HG03060 (cell line): ENCODE measurements at regions not wholly inside any gene's neighbourhood (a gene's known extent, or its start where the extent isn't known, plus 50 kb on each side); places are given as distances from the start of the nearest gene placed in this dataset.
"Not testable (repeated sequence)": the region's sequence is repeated elsewhere in the genome, so short reads cannot be mapped to it uniquely, and the experiment has no call there.

Source experiments
- ATAC-seq: cut with Tn5 transposase; IDR thresholded peaks from one replicate; pipeline ENCODE4 v1.9.1; 2021; ENCODE audit warnings: low read depth, moderate number of reproducible peaks; ENCODE audit not compliant: unreplicated experiment

DNA sequence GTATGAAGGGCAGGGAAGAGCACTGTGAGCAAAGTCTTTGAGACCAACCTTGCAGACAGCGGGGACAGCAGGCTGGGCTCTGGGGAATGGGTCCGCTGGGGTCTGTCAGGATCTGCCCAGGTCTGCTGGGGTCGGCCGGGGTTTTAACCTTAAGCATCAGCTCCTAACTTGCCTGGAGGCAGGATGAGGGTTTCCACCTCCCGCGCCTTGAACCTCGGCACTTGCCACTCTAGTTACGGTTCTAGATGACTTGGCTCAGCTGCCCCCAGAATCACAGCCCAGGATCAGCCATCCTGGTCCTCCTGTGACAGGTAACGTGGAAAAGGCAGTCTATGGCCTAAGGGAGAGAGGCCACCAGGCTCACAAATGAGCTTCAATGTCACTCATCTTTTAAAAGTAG lies 50.4 kb upstream of the CACUL1 start:
- ATAC-seq = no peak

DNA sequence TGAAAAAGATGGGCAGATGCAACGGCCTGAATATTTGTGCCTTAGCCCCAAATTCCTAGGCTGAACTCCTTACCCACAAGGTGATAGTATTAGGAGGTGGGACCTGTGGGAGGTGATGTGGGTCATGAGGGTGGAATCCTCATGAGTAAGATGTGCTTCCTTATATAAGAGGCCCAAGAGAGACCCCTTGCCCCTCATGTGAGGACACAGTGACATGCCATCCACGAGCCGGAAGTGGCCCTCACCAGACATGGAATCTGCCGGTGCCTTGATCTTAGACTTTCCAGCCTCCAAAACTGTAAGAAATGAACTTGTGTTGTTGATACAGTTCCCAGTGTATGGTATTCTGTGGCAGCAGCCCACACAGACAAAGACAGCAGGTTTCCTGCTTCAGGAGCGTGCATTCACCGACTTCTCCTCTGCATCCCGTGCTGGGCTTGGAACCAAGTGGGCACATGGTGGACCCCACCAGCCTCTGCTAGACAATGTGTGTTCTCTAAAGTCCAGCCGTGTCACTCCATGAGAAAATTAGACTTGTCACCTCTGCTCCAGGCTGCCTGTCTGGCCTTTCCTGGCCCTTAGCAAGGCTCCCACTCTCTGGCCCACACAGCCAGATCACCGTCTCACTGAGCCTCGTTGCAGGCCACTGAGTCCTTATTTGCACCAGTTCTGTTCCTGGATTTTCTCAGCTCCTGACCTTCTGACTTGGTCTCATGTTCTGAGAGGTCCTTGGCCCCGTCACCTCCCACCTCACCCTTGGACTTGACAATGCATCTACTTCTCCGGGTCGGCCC lies 52.9 kb upstream of the CACUL1 start:
- no peak for ATAC-seq

DNA sequence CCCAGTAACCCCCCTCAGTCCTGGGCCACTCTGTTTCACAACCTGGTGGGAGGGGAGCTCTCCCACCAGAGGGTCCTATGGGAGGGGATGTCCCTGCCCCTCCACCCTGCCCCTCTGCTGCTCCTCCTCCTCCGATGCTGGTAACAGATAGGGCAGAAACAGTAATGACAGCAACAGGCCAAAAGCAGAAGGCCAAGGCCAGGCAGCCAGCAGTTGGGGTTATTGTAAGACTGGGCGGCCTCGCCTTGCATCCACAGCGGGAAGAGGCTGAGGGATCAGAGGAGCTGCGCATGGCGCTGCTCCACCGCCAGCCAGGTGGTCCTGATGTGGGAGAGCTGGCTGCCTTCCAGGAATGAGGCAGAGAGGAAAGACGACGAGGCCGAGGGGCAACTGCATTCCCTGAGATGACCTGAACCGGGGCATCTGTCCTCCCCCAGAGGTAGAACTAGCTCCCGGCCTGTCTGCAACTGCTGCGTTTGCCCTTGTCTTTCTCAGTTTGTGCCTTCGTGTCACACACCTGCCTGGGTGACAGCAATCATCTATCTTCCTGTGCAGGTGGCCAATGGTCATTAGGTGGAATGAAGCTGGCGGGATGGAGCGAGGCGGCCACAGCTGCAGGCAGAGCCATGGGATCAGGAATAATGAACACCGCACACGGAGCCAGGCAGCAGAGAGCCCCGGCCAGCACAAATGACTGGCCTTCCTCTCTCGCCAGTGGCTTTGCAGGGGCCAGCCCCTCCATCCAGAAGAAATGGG lies 54.0 kb upstream of the CACUL1 start:
- ATAC-seq = no peak

DNA sequence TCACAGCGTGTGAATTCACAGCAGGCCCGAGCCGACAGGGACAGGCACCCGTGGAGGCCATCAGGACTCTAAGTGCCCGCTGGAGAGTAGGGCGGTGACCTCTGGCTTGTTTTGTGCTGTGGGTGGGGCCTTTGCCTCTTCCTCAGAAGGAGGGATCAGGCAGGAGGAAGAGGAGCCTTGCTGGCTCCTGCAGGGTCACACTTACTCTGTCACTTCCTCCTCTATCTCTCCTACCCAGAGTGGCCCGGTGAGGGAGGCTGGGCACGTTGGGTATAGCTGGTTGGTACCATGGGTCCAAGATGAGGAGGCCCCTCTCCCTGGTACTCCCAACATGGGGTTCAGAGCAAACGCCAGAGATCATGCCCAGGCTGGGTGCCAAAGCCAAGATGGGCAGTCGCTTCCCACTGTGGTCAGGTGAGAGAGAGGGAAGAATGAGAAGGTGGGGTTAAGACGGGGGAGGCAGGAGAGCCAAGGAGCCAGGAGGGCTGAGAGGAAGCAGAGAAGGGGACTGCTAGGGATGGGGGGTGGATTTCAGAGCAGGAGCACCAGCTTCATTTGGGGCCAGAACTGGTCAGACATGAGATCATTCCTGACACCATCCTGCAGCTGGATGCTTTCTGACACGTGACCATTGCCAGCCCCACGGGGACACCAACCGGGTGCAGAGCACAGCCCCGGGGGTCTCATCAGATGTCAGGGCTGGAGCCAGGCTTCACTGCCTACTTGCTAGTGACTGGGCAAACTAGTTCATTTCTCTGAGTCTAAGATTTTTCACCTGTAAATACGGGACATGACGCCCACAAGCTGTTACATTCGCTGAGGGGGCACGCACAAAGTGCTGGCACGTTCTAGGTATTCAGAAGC lies 54.8 kb upstream of the CACUL1 start:
- no peak for ATAC-seq

DNA sequence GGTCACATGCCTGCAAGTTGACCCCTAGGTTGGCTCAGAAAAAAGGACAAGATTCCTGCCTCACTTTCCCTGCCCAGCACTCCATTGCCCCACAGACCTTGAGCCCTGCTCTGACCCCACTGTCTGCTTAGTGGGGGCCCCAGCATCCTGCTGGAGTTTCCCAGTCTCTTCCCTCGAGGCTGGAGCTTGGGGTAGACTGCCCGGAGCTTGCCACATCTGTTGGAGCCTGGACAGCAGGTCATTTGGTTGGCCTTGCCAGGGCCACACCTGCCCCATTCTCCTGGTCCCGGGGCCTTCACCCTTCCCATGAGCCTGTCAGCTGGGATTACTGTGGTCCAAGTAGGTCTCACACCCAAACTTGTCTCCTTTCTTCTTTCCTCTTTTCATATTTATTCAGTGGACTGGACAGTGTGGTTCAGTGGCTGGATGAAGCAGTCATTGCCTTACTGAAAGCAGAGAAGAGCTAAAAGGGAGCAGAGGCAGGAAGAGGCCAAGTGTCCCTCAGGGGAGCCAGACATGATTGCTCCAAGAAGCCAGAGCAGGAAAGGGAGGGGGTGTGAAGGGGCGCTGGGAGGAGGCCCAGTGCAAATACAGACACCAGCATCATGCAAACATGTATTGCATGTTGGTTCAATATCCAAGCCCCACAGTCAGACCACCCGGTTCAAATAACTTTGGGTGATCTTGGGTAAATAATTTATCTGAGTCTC lies 56.2 kb upstream of the CACUL1 start:
- no peak for ATAC-seq

DNA sequence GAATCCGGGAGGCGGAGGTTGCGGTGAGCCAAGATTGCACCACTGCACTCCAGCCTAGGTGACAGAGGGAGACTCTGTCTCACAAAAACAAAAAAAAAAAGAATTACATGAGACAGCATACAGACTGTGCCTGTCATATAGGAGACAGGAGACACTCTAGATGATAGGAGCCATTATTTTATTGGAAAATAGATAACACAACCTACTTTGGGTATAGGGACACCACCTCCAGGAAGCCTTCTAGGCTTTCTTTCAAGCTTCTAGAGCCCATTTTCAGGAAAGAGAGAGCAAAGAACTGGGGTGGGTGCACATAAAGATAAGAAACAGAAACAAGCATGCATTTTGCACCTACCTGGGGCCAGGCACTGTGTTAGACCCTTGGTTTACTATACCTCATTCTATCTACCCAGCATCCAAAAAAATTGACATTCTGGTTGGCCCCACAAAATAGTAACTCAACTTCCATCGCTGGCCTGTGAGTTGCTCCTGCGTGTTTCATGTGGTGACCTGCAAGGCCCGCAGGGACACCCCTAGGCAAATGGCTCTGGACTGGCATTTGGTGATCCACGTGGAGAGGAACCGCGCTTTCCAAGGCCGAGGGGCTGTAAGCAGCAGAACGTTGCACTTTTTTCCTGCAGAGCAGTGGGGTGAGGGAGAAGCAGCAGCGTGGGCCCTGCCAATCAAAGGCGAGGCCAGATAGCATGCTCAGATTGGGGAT lies 57.1 kb upstream of the CACUL1 start:
- no peak for ATAC-seq

DNA sequence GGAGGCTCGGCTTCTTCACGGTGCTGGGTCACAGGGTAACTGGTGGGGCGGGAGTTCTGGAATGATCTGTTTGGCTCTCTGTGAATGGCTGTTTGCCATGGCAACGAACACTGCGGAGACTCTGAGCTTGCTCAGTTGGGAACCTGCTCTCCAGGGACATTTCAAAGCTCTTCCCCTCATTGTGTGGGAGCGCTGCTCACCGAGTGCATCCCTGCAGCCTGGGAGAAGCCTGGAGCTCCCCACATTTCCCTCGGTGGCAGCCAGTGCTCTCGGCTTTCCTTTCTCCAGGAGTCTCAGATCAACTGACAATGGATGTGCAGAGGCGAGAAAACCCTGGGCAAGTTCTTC lies 57.6 kb upstream of the CACUL1 start:
- no peak for ATAC-seq

DNA sequence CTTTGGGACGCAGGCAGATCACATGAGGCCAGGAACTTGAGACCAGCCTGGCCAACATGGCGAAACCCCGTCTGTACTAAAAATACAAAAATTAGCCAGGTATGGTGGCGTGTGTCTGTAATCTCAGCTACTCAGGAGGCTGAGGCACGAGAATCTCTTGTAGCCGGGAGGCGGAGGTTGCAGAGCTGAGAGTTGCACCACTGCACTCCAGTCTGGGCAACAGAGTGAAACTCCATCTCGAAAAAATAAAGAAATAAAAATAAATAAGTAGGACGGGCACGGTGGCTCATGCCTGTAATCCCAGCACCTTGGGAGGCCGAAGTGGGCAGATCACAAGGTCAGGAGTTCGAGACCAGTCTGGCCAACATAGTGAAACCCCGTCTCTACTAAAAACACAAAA lies 58.2 kb upstream of the CACUL1 start:
- ATAC-seq = not testable (repeated sequence)

DNA sequence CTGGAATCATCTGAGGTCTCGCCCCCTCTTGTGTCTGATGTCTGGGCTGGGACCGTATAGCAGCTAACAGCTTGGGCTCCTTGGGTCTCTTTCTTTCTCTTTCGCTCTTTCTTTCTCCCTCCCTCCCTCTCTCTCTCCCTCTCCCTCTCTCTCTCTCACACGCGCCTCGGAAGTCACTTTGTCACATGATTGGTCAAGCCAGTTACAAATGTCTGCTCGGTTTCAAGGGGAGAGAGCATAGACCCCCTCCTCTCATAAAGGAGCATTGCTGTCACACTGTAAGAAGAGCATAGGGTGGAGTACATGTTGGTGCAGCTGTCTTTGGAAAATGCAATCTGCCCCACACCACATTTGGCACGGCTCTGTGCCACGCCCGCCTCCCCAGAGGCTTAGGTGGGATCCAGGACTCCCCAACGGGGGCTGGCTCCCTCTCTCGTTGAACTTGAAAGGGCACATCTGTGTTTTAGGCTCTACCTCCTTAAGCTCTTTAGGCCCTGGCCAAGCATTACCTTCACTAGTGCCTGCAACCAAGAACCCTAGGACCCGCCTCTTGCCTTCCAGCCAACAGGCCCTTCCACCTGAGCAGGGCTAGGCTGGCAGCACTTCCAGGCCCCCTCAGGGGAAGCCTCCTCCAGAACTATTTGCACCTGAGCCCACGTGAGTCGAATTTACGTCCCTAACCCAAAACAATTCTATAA lies 61.9 kb upstream of the CACUL1 start:
- ATAC-seq = no peak

DNA sequence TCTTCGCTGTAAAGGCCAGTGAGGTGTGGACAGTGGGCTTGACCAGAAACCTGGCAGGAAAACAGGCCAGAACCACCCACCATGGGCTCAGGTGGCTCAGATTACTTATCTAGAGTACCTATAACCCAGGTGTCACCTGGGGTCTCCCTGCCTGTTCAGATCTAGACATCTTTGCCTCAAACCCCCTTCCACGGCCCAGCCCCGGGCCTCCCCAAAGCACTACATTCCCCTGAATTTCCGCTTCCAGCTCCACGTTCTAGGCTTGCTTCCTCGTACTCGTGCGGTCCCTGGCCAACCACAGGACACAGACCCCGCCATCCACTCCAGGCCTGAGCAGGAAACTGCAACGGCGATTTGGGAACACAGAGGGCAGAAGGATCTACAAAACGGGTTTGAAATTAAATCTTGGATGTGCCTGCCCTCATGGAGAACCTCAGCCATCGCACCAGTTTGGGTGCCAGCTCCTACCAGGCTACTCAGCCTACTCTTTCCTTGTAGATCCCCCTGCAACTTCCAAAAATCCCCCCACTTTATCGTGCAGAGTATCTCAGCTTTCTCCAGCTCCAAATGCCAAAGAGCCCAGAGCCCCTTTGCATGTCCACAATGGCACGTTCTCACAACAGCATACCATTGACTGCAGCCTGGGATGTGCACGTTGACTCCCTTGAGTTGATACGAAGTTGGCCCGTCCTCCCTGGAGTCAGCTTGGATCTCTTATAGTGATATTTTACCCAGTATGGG lies 62.7 kb upstream of the CACUL1 start:
- ATAC-seq = no peak

DNA sequence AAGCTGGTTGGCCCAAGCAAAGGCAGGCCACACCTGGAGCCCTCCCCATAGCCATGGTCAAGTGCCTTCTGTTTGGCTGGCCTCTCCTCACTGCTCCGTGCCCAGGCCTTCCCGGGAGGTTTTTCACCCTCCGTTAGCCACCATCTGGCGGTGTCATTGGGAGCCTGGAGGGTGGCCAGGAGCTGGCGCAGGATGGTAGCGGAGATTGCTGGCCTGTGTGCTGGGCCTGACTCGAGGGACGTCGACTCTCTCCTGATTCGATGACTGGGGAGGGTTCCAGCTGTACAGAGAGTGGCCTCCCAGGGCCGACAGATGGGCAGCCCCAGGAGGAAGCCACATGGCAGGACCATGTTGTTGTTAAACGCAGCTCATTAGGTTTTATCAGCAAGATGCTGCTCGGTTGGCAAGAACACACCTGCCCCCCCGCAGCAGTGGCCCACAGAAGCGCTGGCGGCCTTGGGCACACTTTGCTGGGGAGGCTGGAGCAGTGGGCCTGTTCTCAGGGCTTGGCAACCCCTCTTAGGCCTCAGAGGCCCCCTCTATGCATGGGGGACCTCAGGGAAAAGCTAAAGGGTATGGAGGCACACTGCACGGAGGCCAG lies 64.0 kb upstream of the CACUL1 start:
- ATAC-seq = no peak

DNA sequence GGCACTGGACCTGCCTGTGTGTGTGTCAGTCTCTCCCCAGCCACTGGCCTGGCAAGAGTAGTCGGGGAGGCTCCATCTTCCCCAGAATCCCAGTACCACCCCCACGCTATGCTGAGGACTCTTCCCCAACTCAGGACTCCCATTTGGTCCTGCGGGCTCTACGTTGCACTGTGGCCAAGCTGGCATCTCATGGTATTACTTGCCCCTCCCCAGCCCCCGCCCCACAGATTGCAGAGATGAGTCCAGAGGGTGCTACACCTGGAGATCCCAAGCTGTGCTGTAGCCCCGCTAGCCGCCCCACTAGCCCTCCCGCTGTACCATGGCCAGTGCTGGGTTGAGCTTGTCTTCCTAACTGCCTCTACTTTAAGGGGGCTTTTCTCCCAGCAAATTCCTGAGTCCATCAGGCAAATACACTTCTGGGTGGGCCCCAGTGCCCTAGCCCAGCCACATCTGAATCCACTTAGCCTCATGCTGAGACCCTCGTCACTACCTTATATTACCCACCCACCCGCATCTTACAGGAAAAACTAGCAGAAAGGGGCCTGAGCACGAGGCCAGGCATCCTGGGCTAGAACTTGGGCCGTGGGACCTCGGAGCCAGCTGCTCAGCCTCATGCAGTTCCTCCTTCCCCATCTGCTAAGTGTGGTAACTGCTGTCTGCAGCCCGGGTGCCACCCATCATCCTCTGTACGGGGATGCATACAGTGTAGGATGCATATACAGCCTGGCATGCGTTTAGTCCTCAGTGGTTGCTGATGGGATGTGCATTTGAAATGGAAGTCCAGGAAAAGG lies 65.8 kb upstream of the CACUL1 start:
- ATAC-seq = no peak

DNA sequence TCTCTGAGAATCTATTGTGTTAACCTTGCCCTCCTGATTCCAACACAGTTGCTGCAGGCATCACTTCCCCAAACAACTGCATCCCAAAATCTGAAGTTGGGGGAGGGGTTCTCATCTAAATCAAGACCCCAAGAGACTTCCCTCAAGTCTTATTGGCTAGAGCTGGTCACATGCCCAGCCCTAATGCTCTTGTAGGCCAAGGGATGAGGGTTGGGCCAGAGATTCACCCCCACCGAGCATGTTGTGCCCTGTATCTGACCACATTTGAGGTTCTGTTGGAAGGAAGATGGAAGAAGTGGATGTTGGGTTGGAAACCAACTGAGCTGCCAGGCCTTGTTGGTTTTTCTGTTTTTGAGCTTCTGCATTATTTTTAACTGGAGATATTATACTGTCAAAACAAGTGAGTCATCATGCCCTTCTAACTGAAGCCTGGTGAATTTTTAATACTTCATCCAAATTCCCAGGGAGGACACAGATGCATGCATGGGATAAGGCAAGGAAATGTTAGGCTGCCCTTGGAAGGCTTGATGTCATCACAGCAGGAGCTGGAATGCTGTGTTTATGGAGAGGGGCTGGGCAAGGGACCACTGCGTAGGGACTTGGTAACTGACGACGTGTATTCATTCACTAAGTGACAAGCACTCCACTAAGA lies 68.6 kb upstream of the CACUL1 start:
- ATAC-seq = no peak

DNA sequence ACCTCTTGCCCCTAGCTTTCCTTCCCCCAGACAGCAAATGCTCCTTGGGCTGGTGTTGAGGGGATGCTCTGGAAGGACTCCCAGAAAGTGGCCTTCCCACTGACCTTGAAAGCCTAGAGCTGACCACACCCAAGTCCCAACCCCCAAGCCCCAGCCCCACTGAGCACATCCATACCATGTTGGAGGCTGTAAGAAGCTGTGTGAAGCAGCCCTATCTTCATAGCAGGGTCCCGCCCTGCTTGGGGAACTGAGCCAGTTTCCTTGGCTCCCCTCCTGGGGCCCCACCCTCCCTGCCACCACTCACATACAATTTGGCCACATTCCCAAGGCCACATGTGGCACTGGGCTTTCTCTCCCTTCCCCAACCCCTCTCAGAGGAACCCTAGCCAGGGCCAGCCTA lies 72.3 kb upstream of the CACUL1 start:
- no peak for ATAC-seq

DNA sequence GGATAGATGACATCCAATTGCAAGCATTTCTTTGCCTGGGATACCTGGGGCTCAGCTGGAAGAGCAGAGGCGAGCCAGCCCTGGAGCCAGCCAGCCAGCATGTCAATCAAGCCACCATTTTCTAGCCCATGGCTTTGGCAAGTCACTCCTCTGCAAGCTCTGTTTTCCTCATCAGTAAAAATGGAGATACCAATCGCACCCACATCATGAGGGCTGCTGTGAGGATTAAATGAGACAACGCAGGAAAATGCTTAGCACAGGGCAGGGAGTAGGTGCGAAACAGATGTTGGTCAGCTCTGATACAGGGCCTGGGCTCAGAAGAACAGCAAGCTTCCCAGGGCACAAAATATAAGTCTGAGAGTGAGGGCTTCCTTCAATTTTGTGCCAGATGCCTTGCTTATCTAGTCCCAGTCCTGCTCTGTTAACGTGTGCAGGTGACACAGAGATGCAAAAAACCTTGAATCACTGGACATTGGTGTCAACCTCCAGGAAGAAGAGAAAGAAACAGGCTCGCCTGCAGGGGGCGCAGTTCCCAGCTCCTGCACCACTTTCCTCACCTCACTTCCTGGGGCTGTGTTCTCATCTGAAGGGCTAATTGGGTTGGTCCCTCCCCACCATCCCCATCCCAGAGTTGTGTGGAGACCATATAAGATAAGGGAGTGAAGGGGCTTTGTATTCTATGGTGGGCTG lies 72.8 kb upstream of the CACUL1 start:
- ATAC-seq = no peak

DNA sequence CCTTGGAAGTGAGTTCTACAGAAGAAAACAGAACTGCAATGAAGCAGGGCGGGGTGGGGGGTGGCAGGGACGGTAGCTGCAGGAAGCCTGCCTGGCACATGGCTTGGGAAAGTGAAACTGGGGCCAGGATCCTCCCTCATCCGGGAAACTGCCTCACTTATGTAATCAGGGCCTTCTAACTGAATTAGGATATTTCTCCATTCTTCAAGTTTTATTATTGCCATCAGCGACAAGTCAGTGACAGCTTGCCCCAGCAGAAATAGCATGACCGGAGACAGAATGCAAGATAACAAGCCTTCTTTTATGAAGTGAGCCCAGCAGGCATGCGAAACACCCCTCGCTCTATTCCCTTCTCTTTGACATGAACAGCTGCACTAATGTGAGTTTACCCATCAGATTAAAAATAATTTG lies 77.5 kb upstream of the CACUL1 start:
- ATAC-seq = no peak
